HL-60 (cell line): ENCODE measurements at regions not wholly inside any gene's neighbourhood (a gene's known extent, or its start where the extent isn't known, plus 50 kb on each side); places are given as distances from the start of the nearest gene placed in this dataset.

ENCODE experiments used
- DNase-seq, 2 experiments: peaks; one replicate each; pipeline ENCODE4 v3.0.0-alpha.2; 2010 to 2020; ENCODE audit warnings: low read depth in 1 of 2, low spot score in 1 of 2
- H3K27ac ChIP-seq: fragments of 250-450 bp; sonication (Bioruptor Pico); replicated peaks from 2 replicates; pipeline ENCODE4 v1.5.1; 2020; ENCODE audit warnings: mild to moderate bottlenecking, moderate library complexity
- H3K27me3 ChIP-seq: fragments of 250-450 bp; sonication (Bioruptor Pico); 2 replicates; pipeline ENCODE4 v1.5.1; 2021; ENCODE audit warnings: mild to moderate bottlenecking, moderate library complexity; ENCODE audit not compliant: insufficient read depth, poor library complexity, severe bottlenecking
- H3K4me3 ChIP-seq: replicated peaks from 2 replicates; pipeline ENCODE4 v1.5.1; 2011; ENCODE audit warnings: mild to moderate bottlenecking, control low read depth, low read length; ENCODE audit not compliant: insufficient read depth
- CTCF ChIP-seq: IDR thresholded peaks from one replicate; pipeline ENCODE4 v1.5.1; 2011; ENCODE audit warnings: low read length, control low read depth, inconsistent platforms; ENCODE audit not compliant: insufficient read depth
- GABPA ChIP-seq: IDR thresholded peaks from 2 replicates; pipeline ENCODE4 v1.6.1; 2012; ENCODE audit warnings: low read depth
- POLR2AphosphoS5 ChIP-seq: IDR thresholded peaks from 2 replicates; pipeline ENCODE4 v1.6.1; 2012; ENCODE audit warnings: low read depth
- REST ChIP-seq: IDR thresholded peaks from 2 replicates; pipeline ENCODE4 v1.6.1; 2012; ENCODE audit warnings: low read depth; ENCODE audit not compliant: insufficient replicate concordance
- SPI1 ChIP-seq: IDR thresholded peaks from 2 replicates; pipeline ENCODE4 v1.6.1; 2012; ENCODE audit warnings: low read depth, mild to moderate bottlenecking, borderline replicate concordance

GRCh38 chr14:44149597-44149996 is 357.5 kb downstream of the FSCB start:
- H3K27me3 ChIP-seq: no peaks in the 10 kb centered on the region
- no peak for DNase-seq
- no peak overlapping the region for H3K4me3 ChIP-seq
- H3K27ac ChIP-seq: no peak overlapping the region
- TF ChIP-seq GABPA (no peak), CTCF (peak; percentile 22), REST (no peak), POLR2AphosphoS5 (no peak), SPI1 (no peak)

GRCh38 chr14:44142006-44142405 is 365.1 kb downstream of the FSCB start:
- no peaks in the 10 kb centered on the region for H3K27me3 ChIP-seq
- TF ChIP-seq POLR2AphosphoS5: no peak
- DNase-seq: no peak
- no peak overlapping the region for H3K27ac ChIP-seq
- no peak overlapping the region for H3K4me3 ChIP-seq

- Histone ChIP-seq H3K27me3 (no peaks in the 10 kb centered on the region), H3K27ac (no peak overlapping the region), H3K4me3 (no peak overlapping the region)
- TF ChIP-seq POLR2AphosphoS5 (no peak), SPI1 (no peak), CTCF (no peak), GABPA (no peak), REST (no peak)
- DNase-seq: no peak
Measured at GRCh38 chr14:44135972-44136371, 371.1 kb downstream of the FSCB start.

GRCh38 chr14:44131861-44132260 is 375.2 kb downstream of the FSCB start:
- TF ChIP-seq GABPA (no peak), CTCF (no peak), SPI1 (no peak), POLR2AphosphoS5 (no peak)
- no peak for DNase-seq
- Histone ChIP-seq H3K27ac (no peak overlapping the region), H3K27me3 (no peaks in the 10 kb centered on the region), H3K4me3 (no peak overlapping the region)
